Stimulated activated CD4-positive, alpha-beta T cell treated with anti-CD3 and anti-CD28 coated beads, Interleukin-15, amount 100 ng/mL, for 24 hours (primary cell): ENCODE measurements at regions not wholly inside any gene's neighbourhood (a gene's known extent, or its start where the extent isn't known, plus 50 kb on each side); places are given as distances from the start of the nearest gene placed in this dataset.
"Not testable (repeated sequence)": the region's sequence is repeated elsewhere in the genome, so short reads cannot be mapped to it uniquely, and the experiment has no call there.

Experiments
- DNase-seq: peaks from one replicate; pipeline ENCODE4 v3.0.0-alpha.2; 2020

- no peak for DNase-seq
Observed at GRCh38 chrX:122835886-122836285, 348.2 kb upstream of the GRIA3 start.

DNA sequence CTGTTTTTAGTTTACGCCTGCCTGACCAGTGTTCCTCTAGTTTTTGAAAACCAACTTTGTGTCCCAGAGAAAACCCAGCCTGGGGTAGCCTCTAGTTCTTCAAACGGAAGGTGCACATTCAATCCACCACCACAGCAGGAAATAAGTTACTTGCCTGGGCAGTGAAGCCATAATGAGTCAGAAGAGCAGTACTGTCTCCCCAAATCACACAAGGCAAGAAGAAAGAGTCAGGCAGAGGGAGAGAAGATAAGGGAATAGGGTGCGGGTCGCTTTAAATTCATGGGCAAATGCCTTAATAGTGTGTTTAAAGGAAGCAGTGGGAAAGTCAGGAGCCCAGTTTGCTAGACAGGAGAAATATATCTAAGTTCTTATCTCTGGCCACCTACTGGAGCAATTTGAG, 333.8 kb upstream of the GRIA3 start:
- no peak for DNase-seq

GRCh38 chrX:122856205-122856604, 327.9 kb upstream of the GRIA3 start:
- no peak for DNase-seq

- no peak for DNase-seq
Observed at GRCh38 chrX:122857734-122858133, 326.3 kb upstream of the GRIA3 start.

DNA sequence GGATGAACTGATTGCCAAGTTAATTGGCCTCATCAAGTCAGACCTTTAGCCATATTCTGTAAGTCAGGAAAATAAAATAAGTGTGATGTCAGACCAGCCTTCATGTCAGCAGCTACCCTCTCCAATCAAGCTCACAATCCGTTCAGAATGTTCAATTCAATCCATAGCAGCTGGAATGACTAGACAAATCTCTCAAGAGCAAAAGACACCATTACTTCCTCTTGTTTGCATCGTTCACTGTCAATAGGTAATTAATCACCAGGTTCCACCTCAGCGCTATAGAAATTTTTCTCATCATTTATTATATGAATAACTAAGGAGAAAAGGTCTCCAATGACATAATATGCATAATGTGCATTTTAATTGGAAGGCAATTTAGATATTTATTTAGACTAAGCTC, 321.0 kb upstream of the GRIA3 start:
- DNase-seq: no peak

- DNase-seq: no peak
Observed at GRCh38 chrX:122866532-122866931, 317.5 kb upstream of the GRIA3 start.

GRCh38 chrX:122868631-122869030, 315.4 kb upstream of the GRIA3 start:
- DNase-seq: no peak

GRCh38 chrX:122869171-122869570, 314.9 kb upstream of the GRIA3 start:
- no peak for DNase-seq

- DNase-seq: no peak
Observed at GRCh38 chrX:122878269-122878668, 305.8 kb upstream of the GRIA3 start.

- DNase-seq: no peak
Observed at GRCh38 chrX:122880952-122881351, 303.1 kb upstream of the GRIA3 start.

DNA sequence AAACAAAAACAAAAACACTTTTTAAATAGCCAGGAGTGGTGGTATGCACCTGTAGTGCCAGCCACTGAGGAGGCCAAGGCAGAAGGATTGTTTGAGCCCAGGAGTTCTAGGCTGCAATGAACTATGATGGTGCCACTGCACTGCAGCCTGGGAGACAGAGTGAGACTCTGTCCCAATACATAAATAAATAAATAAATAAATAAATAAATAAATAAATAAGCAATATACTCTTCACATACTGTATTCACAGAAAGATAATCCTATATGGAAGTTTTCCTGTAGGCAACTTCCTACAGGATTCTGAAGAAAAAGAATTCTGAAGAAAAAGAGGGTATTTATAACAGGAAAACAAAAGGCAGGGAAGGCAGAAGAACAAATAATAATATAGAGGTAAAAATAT, 293.3 kb upstream of the GRIA3 start:
- no peak for DNase-seq

DNA sequence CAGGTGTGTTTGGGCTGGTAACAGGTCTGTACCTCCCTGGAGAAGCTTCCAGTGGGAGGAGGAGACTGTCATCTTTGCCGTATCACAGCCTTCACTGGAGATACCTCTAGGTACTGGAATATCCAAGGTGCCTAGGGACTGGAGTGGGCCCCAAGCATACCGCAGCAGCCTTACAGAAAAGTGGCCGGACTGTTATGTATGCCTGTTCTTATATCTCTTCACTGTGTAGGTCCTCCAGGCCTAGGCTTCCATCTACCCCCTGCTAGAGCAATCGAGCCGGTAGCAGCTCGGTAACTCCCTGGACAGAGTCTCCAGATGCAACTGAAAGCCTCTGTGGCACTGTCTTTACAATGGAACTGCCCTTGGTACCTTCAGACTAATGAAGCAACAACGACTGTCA, 277.4 kb upstream of the GRIA3 start:
- no peak for DNase-seq

GRCh38 chrX:122907375-122907774, 276.7 kb upstream of the GRIA3 start:
- DNase-seq: no peak

DNA sequence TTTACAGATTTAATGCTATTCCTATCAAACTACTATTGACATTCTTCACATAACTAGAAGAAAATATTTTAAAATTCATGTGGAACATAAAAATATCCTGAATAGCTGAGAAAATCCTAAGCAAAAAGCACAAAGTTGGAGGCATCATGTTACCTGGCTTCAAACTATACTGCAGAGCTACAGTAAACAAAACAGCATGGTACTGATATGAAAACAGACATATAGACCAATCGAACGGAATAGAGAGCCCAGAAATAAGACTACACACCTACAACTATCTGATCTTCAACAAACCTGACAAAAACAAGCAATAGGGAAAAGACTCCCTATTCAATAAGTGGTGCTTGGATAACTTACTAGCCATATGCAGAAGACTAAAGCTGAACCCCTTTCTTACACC, 273.4 kb upstream of the GRIA3 start:
- no peak for DNase-seq

DNA sequence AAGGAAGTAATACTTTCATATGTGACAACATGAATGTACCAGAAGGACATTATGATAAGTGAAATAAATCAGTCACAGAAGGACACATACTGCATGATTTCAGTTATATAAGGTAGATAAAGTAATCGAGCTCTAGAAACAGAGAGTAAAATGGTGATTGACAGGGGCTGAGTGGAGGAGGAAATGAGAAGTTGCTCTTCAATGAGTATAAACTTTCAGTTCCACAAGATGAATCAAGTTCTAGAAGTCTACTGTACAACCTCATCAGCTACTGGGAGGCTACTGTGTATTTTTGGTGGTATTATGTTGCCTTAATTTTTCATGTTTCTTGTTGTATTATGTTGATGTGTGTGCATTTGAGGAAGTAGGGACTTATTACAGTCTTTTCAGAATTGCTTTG, 270.9 kb upstream of the GRIA3 start:
- no peak for DNase-seq

DNA sequence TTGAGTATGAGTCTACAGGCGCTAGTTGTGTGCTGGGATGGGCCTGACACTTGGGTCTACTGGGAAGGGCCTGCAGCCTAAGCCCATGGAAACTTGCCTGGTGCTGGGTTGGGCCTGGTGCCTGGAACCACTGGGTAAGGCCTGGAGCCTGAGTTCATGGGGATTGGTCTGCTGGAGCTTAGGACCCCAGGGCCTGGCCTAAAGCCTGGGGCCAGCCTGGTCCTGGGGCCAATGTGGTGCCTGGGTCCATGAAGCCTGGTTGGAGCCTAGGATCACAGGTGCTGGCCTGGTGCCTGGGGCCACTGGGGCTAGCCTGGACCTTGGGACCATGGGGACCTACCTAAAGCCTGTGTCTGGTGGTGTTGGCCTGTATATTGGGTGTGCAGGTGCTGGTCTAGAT, 270.3 kb upstream of the GRIA3 start:
- no peak for DNase-seq

DNA sequence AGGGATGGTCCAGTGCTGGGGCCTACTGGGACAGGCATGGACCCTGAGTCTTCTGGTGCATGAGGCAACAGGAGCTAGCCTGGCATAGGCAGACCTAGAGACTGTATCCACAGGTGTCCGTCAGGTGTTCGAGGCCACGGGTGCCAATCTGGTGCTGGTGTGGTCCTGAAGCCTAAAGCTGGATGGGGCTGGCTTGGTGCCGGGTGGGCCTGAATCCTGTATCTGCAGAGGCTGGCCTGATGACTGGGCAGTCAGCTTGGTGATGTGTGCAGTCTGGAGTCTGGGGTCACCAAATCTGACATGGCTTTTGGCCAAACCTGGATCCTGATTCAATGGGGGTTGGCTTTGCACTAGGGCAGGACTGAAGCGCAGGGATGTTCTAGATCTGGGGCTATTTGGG, 269.8 kb upstream of the GRIA3 start:
- no peak for DNase-seq

DNA sequence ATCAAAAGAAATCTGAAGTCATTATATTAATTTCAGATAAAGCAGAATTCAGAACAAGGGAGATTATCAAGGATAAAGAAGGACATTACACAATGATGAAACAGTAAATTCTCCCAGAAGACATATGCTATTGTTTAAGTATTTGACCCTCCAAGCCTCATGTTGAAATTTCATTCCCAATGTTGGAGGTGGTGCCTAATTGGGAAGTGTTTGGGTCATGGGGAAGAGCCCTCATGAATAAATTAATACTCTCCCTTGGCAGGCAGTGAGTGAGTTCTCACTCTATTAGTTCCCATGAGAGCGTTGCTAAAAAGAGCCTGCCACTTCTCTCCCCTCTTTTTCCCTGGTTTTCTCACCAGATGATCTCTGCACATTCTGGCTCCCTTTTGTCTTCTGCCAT, 249.9 kb upstream of the GRIA3 start:
- DNase-seq: no peak

GRCh38 chrX:122940199-122940598, 243.9 kb upstream of the GRIA3 start:
- no peak for DNase-seq

GRCh38 chrX:122941806-122942205, 242.3 kb upstream of the GRIA3 start:
- DNase-seq: no peak

GRCh38 chrX:122943918-122944317, 240.2 kb upstream of the GRIA3 start:
- no peak for DNase-seq

DNA sequence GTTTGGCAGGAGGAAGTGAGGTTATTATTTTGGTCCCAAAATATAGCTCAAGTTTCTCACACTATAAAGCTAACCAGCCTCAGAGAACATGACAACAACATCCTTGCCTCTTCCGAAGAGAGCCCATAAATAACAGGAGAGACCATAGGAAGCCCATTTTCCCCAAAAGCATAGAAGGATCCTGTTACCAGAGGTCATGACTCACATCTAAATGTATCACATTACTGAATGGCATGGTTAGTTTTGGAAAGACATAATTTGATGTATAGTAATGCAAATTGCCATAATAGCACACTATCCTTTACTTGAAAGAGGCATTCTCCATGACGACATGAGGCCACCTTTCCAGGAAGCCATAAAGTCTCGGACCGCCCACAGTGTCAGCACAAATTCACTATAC, 238.8 kb upstream of the GRIA3 start:
- no peak for DNase-seq

GRCh38 chrX:122972604-122973003, 211.5 kb upstream of the GRIA3 start:
- no peak for DNase-seq

- DNase-seq: no peak
Observed at GRCh38 chrX:122982521-122982920, 201.6 kb upstream of the GRIA3 start.

DNA sequence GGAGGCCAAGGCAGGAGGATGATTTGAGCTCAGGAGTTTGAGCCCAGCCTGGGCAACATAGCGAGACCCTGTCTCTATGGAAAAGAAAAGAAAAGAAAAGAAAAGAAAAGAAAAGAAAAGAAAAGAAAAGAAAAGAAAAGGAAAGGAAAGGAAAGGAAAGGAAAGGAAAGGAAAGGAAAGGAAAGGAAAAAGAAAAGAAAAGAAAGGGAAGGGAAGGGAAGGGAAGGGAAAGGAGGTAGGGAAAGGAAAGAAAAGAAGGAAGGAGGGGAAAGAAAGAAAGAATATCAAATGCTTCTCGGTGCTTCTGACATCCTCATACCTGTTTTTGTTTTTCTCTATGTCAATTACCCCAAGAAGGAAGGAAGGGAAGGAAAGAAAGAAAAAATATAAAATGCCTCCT, 181.2 kb upstream of the GRIA3 start:
- not testable (repeated sequence) for DNase-seq

DNA sequence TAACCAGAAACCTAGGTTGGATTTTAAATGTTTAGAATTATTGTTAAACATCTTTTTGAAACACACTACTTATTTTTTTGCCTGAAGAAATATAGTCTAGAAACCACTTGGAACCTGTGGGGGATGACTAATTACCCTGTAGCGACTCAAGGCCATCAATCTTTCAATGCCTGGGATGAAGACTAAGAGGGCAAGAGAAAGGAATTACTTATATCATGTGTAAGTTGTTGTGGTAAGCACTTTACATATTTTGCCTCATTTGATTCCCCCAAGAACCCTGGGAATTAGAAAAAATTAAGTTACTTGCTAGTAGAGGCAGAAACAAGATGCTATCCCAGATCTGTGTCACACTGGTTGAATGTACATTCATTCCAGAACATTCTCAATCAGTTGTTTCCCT, 170.9 kb upstream of the GRIA3 start:
- DNase-seq: no peak
